GM12801 (cell line): ENCODE measurements at regions not wholly inside any gene's neighbourhood (a gene's known extent, or its start where the extent isn't known, plus 50 kb on each side); places are given as distances from the start of the nearest gene placed in this dataset.

Experiments used
- TF ChIP-seq, protein P1 (sequence below): IDR thresholded peaks from one replicate; pipeline ENCODE4 v1.5.1; 2011; ENCODE audit warnings: control low read depth; ENCODE audit not compliant: insufficient read length; ENCODE audit errors: extremely low read depth

DNA sequence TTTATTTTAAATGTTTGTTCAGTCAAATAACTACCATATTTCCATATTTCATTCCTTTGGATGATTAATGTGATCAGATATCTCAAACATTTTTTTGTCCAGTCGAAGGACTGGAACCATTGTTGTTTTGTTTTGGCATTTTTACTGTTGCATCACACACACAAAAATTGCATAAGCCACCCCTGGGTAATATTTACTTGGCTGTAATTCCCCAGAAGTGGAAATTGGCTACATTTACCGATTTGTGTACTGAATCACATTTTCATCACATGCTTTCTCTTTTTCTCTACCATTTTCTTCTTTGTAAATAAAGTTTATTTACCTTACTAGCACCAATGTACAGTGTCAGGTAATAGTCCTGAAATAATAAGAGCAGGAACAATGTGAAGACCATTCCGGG lies 1729.7 kb upstream of the WWC1 start:
- TF ChIP-seq, protein P1, sequence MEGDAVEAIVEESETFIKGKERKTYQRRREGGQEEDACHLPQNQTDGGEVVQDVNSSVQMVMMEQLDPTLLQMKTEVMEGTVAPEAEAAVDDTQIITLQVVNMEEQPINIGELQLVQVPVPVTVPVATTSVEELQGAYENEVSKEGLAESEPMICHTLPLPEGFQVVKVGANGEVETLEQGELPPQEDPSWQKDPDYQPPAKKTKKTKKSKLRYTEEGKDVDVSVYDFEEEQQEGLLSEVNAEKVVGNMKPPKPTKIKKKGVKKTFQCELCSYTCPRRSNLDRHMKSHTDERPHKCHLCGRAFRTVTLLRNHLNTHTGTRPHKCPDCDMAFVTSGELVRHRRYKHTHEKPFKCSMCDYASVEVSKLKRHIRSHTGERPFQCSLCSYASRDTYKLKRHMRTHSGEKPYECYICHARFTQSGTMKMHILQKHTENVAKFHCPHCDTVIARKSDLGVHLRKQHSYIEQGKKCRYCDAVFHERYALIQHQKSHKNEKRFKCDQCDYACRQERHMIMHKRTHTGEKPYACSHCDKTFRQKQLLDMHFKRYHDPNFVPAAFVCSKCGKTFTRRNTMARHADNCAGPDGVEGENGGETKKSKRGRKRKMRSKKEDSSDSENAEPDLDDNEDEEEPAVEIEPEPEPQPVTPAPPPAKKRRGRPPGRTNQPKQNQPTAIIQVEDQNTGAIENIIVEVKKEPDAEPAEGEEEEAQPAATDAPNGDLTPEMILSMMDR: no peak

DNA sequence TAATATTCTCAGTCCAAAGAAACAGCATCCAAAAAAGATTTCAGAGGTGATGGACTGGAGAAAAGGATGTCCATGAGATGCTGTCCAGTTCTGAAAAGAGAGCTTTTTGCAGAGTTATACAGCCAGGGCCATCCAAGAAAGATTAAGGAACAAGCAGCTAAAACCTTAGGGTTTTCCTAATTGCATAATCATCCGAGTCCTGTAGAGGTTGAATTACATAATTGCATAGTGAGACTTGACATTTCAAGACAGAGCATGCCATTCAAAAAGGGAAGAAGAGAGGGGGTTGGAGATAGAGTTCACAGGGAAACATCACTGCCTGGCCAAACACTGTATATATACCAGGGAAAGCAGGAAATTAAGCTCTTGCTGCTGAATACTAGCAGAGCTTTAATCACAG lies 1729.2 kb upstream of the WWC1 start:
- TF ChIP-seq, protein P1: no peak

DNA sequence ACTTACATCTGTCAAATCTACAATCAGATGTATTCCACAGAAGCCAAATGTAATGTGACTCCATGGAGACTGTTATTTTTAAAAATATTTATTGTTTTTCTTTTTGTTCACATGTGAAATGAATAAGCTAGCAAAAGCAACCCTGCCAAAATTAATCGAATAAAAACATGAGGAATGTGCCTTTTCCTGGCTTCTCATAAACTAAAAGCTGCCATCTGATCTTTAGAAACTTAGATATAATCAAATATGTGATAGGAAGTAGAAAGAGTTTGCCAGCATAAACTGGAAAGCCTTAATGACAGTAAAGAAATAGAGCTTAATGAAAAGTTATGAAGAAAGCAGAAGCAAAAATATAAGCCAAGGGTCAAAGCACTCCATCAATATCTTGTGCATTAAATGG lies 1724.7 kb upstream of the WWC1 start:
- TF ChIP-seq, protein P1: no peak

DNA sequence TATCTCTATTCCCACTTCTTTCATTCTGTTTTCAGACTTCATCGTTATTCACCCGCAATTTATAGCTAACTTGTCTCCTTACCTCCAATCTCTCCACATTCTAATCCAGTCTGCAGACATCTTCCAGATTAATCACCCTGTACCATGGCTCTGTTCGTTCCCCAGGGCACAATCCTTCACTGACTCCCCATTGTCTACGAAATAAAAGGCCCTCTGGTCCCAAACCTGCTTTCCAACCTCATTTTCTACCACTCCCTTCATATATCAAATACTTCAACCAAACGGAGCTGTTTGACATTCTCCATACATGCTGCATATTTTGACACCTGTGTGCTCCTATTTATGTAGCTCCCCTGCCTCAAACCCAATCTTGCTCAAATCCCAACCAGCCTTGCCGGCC lies 1720.6 kb upstream of the WWC1 start:
- TF ChIP-seq, protein P1: no peak

DNA sequence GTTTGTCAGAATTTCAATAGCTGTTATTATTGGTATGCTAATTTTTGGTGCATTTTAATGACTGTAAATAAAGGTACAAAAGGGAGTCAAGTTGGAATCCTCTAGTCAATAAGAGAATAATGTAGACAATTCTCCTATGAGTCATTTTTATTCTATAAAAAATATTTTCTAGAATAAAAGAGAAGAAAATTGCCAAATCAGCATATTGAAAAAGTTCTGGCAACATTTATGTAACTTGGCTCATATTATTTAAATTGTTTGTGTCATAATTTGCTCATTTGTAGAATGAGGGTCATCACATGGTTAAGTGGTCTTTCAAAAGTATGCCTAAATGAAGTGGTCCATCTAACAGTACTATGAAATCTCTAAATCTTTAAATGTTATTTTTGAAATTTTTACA lies 1719.8 kb upstream of the WWC1 start:
- TF ChIP-seq, protein P1: no peak

DNA sequence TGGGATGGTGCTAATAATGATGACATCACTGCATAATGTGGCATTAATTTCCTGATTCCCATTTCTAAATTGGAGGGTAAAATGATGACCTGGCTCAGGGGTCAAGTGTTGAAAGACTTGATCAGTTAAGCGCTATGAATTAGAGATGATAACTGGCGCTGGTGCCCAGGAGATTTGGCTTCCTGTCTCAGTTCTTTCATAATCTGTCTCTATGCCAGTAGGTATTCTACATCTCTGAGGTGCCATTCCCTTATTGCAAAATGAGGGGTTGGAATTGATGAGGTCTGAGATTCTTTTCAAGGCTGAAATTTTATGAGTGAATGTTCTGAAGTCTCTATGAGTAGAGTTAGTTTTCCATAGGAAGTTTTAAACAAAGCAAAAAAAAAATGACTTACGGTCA lies 1715.1 kb upstream of the WWC1 start:
- TF ChIP-seq, protein P1: no peak

DNA sequence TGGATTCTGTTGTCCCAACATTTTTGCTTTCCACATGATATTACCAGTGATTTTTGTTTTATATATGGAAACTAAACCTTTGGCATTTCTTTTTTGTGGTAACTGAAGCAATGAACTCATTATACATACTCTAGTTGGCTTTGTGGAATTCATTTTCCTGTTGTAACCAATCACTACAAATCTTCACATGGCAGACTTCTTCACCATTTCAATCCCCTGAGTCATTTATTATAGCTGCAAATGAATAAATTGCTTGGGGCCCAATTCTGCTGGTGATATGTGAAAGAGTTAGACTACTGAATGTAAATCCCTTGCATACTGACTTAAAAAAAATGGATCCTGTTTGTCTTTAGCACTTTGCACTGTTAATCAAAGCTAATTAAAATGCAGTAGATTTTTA lies 1709.6 kb upstream of the WWC1 start:
- TF ChIP-seq, protein P1: no peak

DNA sequence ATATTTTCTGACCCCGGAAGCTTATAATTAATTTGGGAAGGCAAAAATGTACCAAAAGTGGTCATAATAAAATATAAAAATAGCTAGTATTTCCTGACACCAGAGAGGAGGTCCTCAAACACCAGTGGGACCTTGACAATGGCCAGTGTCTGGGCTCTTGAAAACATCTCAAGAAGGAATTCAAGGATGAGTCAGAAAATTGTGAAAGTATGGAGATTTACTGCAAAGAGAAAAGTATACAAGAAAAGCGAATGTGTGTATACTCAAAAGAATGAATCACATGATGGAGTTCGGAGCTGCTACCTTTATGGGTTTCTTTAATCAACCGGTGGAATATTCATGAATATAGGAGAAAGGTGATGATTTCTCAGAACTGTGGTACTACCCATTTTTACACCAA lies 1709.0 kb upstream of the WWC1 start:
- TF ChIP-seq, protein P1: no peak
